ENCODE measurements at regions not wholly inside any gene's neighbourhood (a gene's known extent, or its start where the extent isn't known, plus 50 kb on each side); places are given as distances from the start of the nearest gene placed in this dataset.

DNA sequence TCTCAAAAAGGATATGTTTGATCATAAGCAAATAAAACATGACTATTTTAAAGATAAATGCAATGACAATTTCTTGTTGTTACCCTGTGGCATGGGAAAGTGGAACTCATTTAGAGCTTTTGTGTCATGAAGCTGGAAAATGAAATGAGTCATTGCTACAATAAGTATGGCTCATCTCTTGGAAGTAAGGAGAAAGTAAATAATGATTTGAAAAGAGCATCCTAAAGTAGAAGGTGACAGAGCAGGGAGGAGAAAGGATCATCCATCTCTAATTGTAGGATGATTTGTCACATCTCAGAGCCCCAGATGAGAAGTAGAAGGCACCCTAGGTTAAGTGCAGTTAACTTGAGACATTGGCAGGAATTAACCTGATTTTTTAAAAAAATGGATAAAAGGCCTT lies 200.5 kb downstream of the CPS1 start:
- H3K36me3 ChIP-seq (ENCODE audit: insufficient read depth, low read length): no peaks in the 10 kb centered on the region
- H3K27ac ChIP-seq (ENCODE audit: low read length): no peak overlapping the region
- DNase-seq (no peak), ATAC-seq (ENCODE audit: insufficient read depth, low read depth) (no peak)
- no peaks in the 10 kb centered on the region for H3K27me3 ChIP-seq (ENCODE audit: insufficient read depth, low read length, poor library complexity)
- H4K20me1 ChIP-seq (ENCODE audit: insufficient read depth, low read length): no peaks in the 10 kb centered on the region
- no peaks in the 10 kb centered on the region for H3K4me1 ChIP-seq (ENCODE audit: insufficient read depth, low read length)
- H3K9ac ChIP-seq (ENCODE audit: low read depth, low read length): no peak overlapping the region
- H2AFZ ChIP-seq (ENCODE audit: low read depth, low read length): no peak overlapping the region
- H3K9me3 ChIP-seq (ENCODE audit: insufficient read depth, low read length, severe bottlenecking): no peaks in the 10 kb centered on the region
- no peaks in the 10 kb centered on the region for H3K79me2 ChIP-seq (ENCODE audit: insufficient read depth, low read length)
- TF ChIP-seq CTCF (IDR thresholded peaks at IDR 0.05; ENCODE audit: borderline replicate concordance, extremely low read depth, low read length, poor library complexity, severe bottlenecking) (no peak), EZH2 (IDR thresholded peaks at IDR 0.05; ENCODE audit: borderline replicate concordance, low read depth, low read length, severe bottlenecking) (no peak)
- no peak overlapping the region for H3K4me3 ChIP-seq (ENCODE audit: low read depth in 1 of 2, low read length in 2 of 2)
- no peak overlapping the region for H3K4me2 ChIP-seq (ENCODE audit: insufficient read depth, low read length)

- ATAC-seq (ENCODE audit: insufficient read depth, low read depth): no peak
- no peaks in the 10 kb centered on the region for H3K27me3 ChIP-seq (ENCODE audit: insufficient read depth, low read length, poor library complexity)
- H3K9me3 ChIP-seq (ENCODE audit: insufficient read depth, low read length, severe bottlenecking): no peaks in the 10 kb centered on the region
- no peak for DNase-seq
- TF ChIP-seq CTCF (IDR thresholded peaks at IDR 0.05; ENCODE audit: borderline replicate concordance, extremely low read depth, low read length, poor library complexity, severe bottlenecking) (no peak), EZH2 (IDR thresholded peaks at IDR 0.05; ENCODE audit: borderline replicate concordance, low read depth, low read length, severe bottlenecking) (no peak)
- no peak overlapping the region for H3K4me2 ChIP-seq (ENCODE audit: insufficient read depth, low read length)
- H3K4me3 ChIP-seq (ENCODE audit: low read depth in 1 of 2, low read length in 2 of 2): no peak overlapping the region
- no peak overlapping the region for H3K27ac ChIP-seq (ENCODE audit: low read length)
- H2AFZ ChIP-seq (ENCODE audit: low read depth, low read length): no peak overlapping the region
- H3K9ac ChIP-seq (ENCODE audit: low read depth, low read length): no peak overlapping the region
- no peaks in the 10 kb centered on the region for H3K36me3 ChIP-seq (ENCODE audit: insufficient read depth, low read length)
- H4K20me1 ChIP-seq (ENCODE audit: insufficient read depth, low read length): no peaks in the 10 kb centered on the region
- no peaks in the 10 kb centered on the region for H3K4me1 ChIP-seq (ENCODE audit: insufficient read depth, low read length)
- H3K79me2 ChIP-seq (ENCODE audit: insufficient read depth, low read length): no peaks in the 10 kb centered on the region
Observed at GRCh38 chr2:210762604-210763588, 206.5 kb downstream of the CPS1 start.

DNA sequence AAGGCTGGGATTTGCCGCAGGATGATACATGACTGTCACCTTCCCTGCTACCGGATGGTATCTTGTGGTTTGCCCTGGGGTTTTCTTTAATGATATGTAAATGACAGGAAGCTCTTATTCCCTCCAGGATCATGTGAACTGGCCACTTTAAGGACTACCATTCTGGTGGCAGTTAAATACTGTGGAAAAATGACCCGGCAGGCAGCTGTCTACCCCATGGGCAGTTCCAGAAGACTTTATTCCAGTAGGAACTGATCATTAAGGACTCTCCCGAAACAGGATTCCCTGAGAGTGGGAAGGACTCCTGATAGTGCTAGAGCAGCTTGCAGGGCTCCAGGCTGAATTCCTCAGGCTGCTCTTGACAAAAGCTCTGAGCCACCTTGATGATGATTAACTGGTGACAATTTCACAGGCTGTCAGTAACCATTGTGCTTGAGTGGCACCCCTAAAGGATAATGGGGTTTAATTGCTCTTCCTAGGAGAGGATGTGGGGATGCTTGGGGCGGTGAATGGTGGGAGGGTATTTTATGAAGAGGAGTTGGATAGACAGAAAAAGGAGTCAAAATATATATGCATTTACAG lies 212.0 kb downstream of the CPS1 start:
- no peak for ATAC-seq (ENCODE audit: insufficient read depth, low read depth)

More for the DNA sequence above, 212.0 kb downstream of the CPS1 start:
- no peak for TF ChIP-seq EZH2 (IDR thresholded peaks at IDR 0.05; ENCODE audit: borderline replicate concordance, low read depth, low read length, severe bottlenecking)
- no peak for TF ChIP-seq CTCF (IDR thresholded peaks at IDR 0.05; ENCODE audit: borderline replicate concordance, extremely low read depth, low read length, poor library complexity, severe bottlenecking)
- no peak overlapping the region for H3K4me3 ChIP-seq (ENCODE audit: low read depth in 1 of 2, low read length in 2 of 2)
- no peaks in the 10 kb centered on the region for H3K4me1 ChIP-seq (ENCODE audit: insufficient read depth, low read length)
- no peaks in the 10 kb centered on the region for H3K36me3 ChIP-seq (ENCODE audit: insufficient read depth, low read length)
- H3K9ac ChIP-seq (ENCODE audit: low read depth, low read length): no peak overlapping the region
- H4K20me1 ChIP-seq (ENCODE audit: insufficient read depth, low read length): no peaks in the 10 kb centered on the region
- no peak overlapping the region for H2AFZ ChIP-seq (ENCODE audit: low read depth, low read length)
- no peaks in the 10 kb centered on the region for H3K79me2 ChIP-seq (ENCODE audit: insufficient read depth, low read length)
- no peaks in the 10 kb centered on the region for H3K9me3 ChIP-seq (ENCODE audit: insufficient read depth, low read length, severe bottlenecking)
- DNase-seq: no peak
- no peak overlapping the region for H3K27ac ChIP-seq (ENCODE audit: low read length)
- H3K27me3 ChIP-seq (ENCODE audit: insufficient read depth, low read length, poor library complexity): no peaks in the 10 kb centered on the region
- H3K4me2 ChIP-seq (ENCODE audit: insufficient read depth, low read length): no peak overlapping the region

Measured in DND-41 (cell line).